Left renal pelvis (tissue), 4 donors: ENCODE measurements at regions not wholly inside any gene's neighbourhood (a gene's known extent, or its start where the extent isn't known, plus 50 kb on each side); places are given as distances from the start of the nearest gene placed in this dataset.

Experiments
- DNase-seq, 4 donors: peaks; one replicate each; pipeline ENCODE4 v3.0.0-alpha.2; 2013; ENCODE audit warnings: low read depth in 4 of 4, low spot score in 3 of 4

DNA sequence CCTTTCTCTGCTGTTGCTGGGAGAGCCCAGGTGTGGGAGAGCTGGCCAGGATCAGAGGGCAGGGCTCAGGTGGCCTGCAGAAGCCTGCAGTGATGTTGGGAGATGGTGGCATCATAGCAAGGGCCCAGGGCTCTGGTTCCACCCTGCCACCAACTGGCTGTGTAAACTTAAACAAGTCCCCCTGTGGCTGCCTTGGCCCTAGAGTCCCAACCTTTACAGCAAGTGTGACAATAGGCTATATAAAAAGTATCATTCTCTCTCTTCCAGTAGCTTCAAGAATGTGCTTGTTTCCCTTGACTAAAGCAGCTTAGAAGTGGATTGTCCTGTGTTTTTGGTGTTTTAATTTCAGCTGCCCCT is 201.8 kb upstream of the E2F8 start:
- no peak for DNase-seq

- no peak for DNase-seq
Measured at GRCh38 chr11:19441752-19442553, 201.2 kb upstream of the E2F8 start.

DNA sequence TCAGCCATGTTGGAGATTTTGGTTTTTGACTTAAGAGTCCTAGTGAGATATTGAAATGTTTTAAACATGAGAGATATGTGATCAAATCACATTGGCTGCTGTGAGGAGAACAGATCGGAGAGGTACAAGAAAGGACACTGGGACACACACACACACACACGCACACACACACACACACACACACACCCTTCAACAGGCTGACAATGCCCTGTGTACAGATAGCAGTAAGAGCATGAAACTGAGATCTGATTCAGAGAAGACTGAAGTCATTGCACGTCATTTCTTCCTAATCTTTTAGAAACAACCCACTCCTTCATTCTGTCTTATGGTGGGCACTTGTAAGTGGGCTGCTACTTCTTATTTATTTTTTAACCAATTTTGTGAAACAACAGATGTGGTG is 200.5 kb upstream of the E2F8 start:
- DNase-seq = no peak

GRCh38 chr11:19437760-19438159 is 197.0 kb upstream of the E2F8 start:
- no peak for DNase-seq

DNA sequence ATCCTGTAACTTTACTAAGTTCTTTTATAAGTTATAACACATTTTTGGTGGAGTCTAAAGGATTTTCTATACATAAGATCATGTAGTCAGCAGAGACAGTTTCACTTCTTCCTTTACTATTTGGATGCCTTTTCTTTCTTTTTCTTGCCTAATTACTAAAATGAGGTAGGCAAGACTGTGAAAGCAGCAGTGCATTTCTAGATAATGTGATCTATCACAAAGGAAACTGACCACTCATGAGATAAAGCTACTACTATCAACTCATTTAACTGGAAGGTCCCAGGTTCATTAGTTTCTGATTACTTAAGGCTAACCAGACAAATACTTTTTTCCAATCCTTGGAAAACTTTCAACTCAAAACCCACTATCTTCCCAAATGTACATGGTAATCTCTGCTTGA is 196.2 kb upstream of the E2F8 start:
- no peak for DNase-seq

DNA sequence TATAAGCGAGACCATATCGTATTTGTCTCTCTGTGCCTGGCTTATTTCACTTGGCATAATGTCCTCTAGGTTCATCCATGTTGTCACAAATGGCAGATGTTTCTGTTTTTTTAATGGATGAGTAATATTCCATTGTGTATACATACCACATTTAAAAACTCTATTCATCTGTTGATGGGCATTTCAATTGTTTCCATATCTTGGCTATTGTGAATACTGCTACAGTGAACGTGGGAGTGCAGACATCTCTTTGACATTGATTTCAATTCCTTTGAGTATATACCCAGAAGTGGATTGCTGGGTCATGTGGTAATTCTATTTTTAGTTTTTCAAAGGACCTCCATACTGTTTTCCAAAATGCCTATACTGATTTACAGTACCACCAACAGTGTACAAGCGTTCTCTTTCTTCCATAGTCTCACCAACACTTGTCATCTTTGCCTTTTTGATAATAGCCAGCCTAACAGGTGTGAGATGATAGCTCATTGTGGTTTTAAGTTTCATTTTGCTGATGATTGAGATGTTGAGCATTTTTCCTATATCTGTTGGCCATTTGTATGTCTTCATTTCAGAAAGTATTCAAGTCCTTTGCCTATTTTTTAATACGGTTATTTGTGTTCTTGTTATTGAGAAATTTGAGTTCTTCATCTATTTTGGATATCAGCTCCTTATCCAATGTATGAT is 194.7 kb upstream of the E2F8 start:
- DNase-seq = no peak

- DNase-seq = no peak
Measured at GRCh38 chr11:19433791-19434190, 193.0 kb upstream of the E2F8 start.

DNA sequence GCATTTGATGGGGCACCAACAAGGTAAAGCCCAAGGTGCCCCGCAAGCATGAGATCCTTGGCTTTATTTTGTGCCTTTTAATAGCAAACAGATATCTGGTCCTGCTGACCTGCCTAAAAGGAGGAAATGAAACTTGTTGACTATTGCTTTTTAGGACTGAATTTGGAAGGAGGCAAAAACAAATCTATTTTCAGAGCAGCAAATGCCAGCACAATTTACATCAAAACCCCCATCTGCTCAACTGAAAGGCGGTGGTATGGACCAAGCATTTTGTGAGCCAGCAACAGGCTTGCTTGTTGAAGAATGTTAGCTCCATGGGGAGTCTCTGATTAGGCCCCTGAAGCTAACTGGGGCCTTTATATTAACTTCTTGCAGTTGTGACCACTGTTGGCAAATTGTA is 192.6 kb upstream of the E2F8 start:
- no peak for DNase-seq

- DNase-seq = no peak
Measured at GRCh38 chr11:19432370-19433061, 191.8 kb upstream of the E2F8 start.

GRCh38 chr11:19430754-19431398 is 190.1 kb upstream of the E2F8 start:
- DNase-seq = no peak

GRCh38 chr11:19430346-19430745 is 189.6 kb upstream of the E2F8 start:
- no peak for DNase-seq

- no peak for DNase-seq
Measured at GRCh38 chr11:19429108-19429760, 188.5 kb upstream of the E2F8 start.

DNA sequence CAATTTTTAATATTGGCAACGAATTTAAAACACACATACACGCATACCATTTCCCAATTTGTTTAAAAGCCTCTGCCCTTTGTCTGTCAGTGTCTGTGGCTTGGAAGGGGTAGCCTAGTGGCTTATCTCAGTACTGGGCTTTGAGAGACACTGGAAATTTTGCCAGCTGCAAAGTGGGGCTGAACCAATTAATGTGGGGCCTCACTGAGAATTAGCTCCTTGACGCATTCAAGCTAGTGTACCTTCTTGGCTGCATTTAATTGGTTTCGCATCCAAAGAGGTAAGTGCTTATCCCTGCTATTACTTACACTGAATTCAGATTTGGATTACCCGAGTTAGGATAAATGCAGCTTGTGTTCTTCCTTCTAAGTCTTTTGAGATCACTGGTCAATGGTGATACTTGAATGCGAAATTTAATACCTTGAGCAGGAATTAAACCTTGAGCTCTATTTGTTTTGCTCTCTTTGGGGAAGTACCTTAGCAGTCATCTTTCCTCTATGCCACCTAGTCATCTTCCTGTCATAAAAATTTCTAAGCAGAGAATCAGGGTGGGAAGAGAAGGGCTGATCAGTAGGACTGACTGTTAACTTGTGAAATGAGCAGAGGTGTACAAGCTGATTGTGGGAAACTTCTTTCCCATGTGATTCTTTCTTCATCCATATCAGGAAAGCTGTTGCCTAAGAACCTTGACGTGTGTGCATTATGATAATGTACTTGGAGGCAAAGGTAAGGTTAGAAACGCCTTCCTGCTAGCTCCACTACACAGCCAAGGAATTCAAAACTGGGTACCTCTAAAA is 187.7 kb upstream of the E2F8 start:
- no peak for DNase-seq

DNA sequence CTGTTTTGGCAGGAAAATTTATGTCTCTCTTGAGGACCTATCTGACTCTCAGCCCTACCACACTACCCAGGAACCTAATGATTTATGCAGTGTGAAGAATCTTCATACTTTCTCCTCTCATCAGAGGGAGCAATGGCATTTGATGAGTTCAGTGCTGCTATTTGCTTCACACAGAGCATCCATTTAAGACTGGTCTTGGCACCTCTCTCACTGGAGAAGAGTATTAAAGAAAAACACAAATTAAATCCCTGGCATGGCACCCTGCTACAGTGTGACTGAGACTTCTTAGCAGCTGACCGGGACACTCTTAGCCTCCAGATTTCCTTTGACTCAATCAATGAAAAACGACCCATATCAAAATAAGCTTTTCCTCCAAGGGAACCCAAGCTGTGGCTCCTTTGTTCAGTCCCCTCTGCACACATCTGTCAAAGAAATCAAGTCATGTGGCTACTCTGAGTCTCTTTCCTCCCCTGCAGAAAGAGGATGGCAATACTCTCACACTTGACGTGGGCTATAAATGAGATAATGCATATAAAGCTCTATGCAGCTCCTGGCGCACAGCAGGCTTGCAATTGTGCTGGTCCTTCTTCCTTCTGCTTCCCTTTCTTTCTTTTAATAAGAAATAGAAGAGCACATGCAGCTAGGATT is 186.1 kb upstream of the E2F8 start:
- no peak for DNase-seq

DNA sequence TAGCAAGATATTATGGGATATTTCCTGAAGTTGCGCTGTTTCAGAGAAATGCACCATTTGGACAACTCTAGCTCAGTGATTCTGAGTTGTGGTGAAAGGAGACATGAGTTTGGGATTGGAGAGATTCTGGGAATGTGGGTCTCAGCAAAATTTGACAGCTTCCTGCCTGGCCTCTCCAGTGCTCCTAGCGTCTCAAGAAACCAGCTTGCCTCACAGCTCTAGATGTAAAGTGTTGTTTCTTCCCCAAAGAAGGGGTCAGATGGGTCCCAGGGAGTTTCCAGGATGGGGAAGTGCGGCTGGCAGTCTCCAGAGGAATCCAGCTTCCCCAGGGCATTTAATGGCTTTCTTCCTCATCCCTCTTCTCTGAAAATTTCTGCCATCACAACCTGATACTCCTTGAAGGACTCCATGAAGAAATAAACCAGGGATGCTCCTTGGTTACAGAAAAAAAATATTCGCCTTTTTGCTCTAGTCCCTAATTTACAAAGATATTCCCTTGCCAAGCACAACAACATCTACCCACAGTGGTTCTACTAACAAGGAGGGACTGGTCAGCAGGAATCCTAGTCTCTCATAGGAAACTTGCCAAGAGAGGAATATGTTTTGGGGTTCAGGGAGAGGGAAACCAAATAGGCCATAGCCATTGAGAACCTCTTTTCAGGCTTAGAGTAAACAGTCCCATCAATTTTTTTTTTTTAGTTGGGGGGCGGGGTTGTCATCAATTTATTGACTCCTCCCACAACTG is 185.4 kb upstream of the E2F8 start:
- DNase-seq = no peak

GRCh38 chr11:19422276-19422675 is 181.5 kb upstream of the E2F8 start:
- peak in 1 of 4 donors; percentile 9 for DNase-seq

- no peak for DNase-seq
Measured at GRCh38 chr11:19420868-19421533, 180.3 kb upstream of the E2F8 start.

DNA sequence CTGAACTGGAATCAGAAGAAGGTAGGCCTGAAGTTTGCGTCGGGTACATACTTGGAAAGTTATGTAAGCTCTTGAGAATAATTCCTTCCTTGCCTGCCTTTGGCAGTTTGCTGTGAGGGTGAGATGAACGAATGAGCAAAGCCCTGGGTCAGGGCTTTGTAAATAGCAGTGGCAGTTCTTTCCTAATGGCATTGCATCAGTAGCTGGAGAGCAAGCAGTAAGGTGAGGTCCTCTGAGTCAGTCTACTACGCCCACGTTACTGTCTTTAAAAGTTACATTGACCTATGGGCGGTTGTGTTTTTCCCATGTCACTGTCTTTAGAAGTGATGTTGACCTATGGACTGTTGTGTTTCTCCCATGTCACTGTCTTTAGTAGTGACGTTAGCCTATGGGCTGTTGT is 179.1 kb upstream of the E2F8 start:
- no peak for DNase-seq
